Kidney (tissue), 13 donors: ENCODE measurements at regions not wholly inside any gene's neighbourhood (a gene's known extent, or its start where the extent isn't known, plus 50 kb on each side); places are given as distances from the start of the nearest gene placed in this dataset.

Experiments
- DNase-seq, 5 donors: peaks; one replicate each; pipeline ENCODE4 v3.0.0-alpha.2; 2013 to 2020
- FAIRE-seq: peaks from 2 replicates; lab custom pipeline; 2012; peaks lifted over from hg19 to GRCh38; lab: Jason Lieb, UNC
- H3K27ac ChIP-seq, 2 donors: one replicate each; pipeline ENCODE4 v1.7.0; 2013; ENCODE audit warnings: low read depth in 2 of 2, low read length in 2 of 2, inconsistent platforms in 1 of 2
- H3K27me3 ChIP-seq: one replicate; pipeline ENCODE4 v1.7.1; 2013; ENCODE audit warnings: low read length, inconsistent platforms; ENCODE audit not compliant: control insufficient read depth, insufficient read depth
- H3K36me3 ChIP-seq, 3 donors: one replicate each; pipeline versions ENCODE4 v1.7.0 to v1.7.1; 2013; ENCODE audit warnings: low read length in 3 of 3, control low read depth in 1 of 3, inconsistent platforms in 1 of 3; ENCODE audit not compliant: insufficient read depth in 3 of 3, control insufficient read depth in 2 of 3
- H3K4me1 ChIP-seq, 3 donors: one replicate each; pipeline versions ENCODE4 v1.7.0 to v1.7.1; 2013; ENCODE audit warnings: low read length in 3 of 3, inconsistent platforms in 1 of 3, low read depth in 1 of 3; ENCODE audit not compliant: control insufficient read depth in 2 of 3, insufficient read depth in 2 of 3
- H3K4me3 ChIP-seq, 3 donors: one replicate each; pipeline versions ENCODE4 v1.7.0 to v1.8.1; 2013; ENCODE audit warnings: low read length in 3 of 3, control low read depth in 1 of 3, inconsistent platforms in 1 of 3
- H3K9ac ChIP-seq, 3 donors: one replicate each; pipeline versions ENCODE4 v1.7.0 to v1.7.1; 2013; ENCODE audit warnings: low read length in 3 of 3, control low read depth in 1 of 3, inconsistent platforms in 1 of 3
- H3K9me3 ChIP-seq, 3 donors: one replicate each; pipeline versions ENCODE4 v1.7.0 to v1.7.1; 2013; ENCODE audit warnings: low read length in 3 of 3, control low read depth in 1 of 3, inconsistent platforms in 1 of 3; ENCODE audit not compliant: control insufficient read depth in 2 of 3, insufficient read depth in 1 of 3
- intact Hi-C: fragments of 100-400 bp; cut with DNase I; formaldehyde crosslinking; loops from one replicate; pipeline ENCODE4 v1.11.1; 2022
- TF ChIP-seq, protein P1 (sequence below): IDR thresholded peaks from 3 replicates; pipeline ENCODE4 v1.5.1; 2012; ENCODE audit warnings: mild to moderate bottlenecking, moderate library complexity, borderline replicate concordance; ENCODE audit not compliant: insufficient read depth; ENCODE audit errors: extremely low read depth
- donor health status: control.
- donor health status: control.
- donor health status: control.
- donor health status: control.
- donor health status: control.
- donor health status: DM: yes; HTN: yes; CAD: no.
- donor health status: Normal renal cell carcinoma (clear cell type).

- Histone ChIP-seq H3K9me3 (peaks cover 0 to 3% (median 0%) of the 10 kb centered on the region in 3 donors), H3K36me3 (no peaks in the 10 kb centered on the region), H3K4me3 (no peak overlapping the region), H3K27me3 (no peaks in the 10 kb centered on the region), H3K4me1 (no peaks in the 10 kb centered on the region), H3K9ac (no peak overlapping the region), H3K27ac (no peak overlapping the region)
- intact Hi-C loops, result no loop called here
- TF ChIP-seq, protein P1, sequence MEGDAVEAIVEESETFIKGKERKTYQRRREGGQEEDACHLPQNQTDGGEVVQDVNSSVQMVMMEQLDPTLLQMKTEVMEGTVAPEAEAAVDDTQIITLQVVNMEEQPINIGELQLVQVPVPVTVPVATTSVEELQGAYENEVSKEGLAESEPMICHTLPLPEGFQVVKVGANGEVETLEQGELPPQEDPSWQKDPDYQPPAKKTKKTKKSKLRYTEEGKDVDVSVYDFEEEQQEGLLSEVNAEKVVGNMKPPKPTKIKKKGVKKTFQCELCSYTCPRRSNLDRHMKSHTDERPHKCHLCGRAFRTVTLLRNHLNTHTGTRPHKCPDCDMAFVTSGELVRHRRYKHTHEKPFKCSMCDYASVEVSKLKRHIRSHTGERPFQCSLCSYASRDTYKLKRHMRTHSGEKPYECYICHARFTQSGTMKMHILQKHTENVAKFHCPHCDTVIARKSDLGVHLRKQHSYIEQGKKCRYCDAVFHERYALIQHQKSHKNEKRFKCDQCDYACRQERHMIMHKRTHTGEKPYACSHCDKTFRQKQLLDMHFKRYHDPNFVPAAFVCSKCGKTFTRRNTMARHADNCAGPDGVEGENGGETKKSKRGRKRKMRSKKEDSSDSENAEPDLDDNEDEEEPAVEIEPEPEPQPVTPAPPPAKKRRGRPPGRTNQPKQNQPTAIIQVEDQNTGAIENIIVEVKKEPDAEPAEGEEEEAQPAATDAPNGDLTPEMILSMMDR, result no peak
- peak; percentile 30 for FAIRE-seq
- no peak for DNase-seq
Measured at GRCh38 chr2:53087262-53087873, 680.2 kb upstream of the CHAC2 start.

DNA sequence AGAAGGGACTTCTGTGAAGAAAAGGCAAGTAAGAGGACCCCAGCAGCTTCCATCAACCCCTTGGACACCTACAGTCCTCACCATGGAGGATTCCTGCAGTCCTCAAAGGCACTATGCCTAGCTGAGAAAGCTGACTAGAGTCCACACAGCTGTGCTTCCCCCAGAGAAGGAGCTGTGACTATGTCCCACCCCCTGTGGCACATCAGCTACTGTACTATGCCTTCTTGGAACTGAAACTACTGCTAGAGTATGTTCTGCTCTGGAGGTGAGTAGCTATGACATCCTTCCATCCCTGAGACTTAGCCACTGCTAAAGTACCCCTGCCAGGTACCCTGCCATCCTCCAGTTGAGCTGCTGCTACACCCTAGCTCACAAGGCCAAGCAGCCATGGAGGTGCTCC, 690.2 kb upstream of the CHAC2 start:
- FAIRE-seq, result no peak
- Histone ChIP-seq H3K4me3 (no peak overlapping the region), H3K36me3 (no peaks in the 10 kb centered on the region), H3K4me1 (no peaks in the 10 kb centered on the region), H3K27ac (no peak overlapping the region), H3K9ac (no peak overlapping the region), H3K27me3 (no peaks in the 10 kb centered on the region), H3K9me3 (no peaks in the 10 kb centered on the region)
- no peak for DNase-seq
- TF ChIP-seq, protein P1, result no peak
- intact Hi-C loops, result no loop called here

GRCh38 chr2:53075760-53076159, 691.8 kb upstream of the CHAC2 start:
- Histone ChIP-seq H3K36me3 (no peaks in the 10 kb centered on the region), H3K4me1 (no peaks in the 10 kb centered on the region), H3K9me3 (no peaks in the 10 kb centered on the region), H3K27me3 (no peaks in the 10 kb centered on the region), H3K9ac (no peak overlapping the region), H3K27ac (no peak overlapping the region), H3K4me3 (no peak overlapping the region)
- TF ChIP-seq, protein P1, result no peak
- FAIRE-seq, result no peak
- peak in 1 of 5 donors; percentile 5 for DNase-seq
- intact Hi-C loops, result no loop called here

DNA sequence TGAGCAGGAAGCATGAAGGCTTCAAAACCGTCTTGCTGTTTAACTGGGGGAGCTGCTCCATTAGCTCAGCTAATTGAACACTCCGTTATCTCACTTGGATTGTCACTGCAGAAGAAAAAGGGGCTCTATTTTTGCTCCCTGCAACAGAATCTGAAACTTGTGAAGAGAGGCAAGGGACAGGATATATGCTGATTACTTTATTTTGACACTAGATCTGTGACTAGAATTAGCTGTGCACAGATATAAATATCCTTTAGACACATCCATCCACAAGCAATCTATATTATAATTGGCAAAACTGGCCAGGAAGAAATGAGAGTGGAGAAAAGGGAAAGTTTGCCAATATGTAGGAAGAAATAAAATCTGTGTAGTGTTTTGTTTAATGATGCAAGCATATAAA, 700.1 kb upstream of the CHAC2 start:
- Histone ChIP-seq H3K36me3 (no peaks in the 10 kb centered on the region), H3K4me1 (no peaks in the 10 kb centered on the region), H3K27ac (no peak overlapping the region), H3K4me3 (no peak overlapping the region), H3K9me3 (no peaks in the 10 kb centered on the region), H3K9ac (no peak overlapping the region), H3K27me3 (no peaks in the 10 kb centered on the region)
- intact Hi-C loops, result no loop called here
- DNase-seq (peak in 1 of 5 donors; percentile 3), FAIRE-seq (no peak)
- TF ChIP-seq, protein P1, result no peak
